Midbrain (tissue), 1 donor: ENCODE measurements at regions not wholly inside any gene's neighbourhood (a gene's known extent, or its start where the extent isn't known, plus 50 kb on each side); places are given as distances from the start of the nearest gene placed in this dataset.
A peak's percentile ranks its signal among the peaks of the same experiment; 100 is the strongest.
"Not testable (repeated sequence)": the region's sequence is repeated elsewhere in the genome, so short reads cannot be mapped to it uniquely, and the experiment has no call there.

Experiments
- DNase-seq: peaks from one replicate; lab custom pipeline; 2025; lab: John Stamatoyannopoulos, UW

DNA sequence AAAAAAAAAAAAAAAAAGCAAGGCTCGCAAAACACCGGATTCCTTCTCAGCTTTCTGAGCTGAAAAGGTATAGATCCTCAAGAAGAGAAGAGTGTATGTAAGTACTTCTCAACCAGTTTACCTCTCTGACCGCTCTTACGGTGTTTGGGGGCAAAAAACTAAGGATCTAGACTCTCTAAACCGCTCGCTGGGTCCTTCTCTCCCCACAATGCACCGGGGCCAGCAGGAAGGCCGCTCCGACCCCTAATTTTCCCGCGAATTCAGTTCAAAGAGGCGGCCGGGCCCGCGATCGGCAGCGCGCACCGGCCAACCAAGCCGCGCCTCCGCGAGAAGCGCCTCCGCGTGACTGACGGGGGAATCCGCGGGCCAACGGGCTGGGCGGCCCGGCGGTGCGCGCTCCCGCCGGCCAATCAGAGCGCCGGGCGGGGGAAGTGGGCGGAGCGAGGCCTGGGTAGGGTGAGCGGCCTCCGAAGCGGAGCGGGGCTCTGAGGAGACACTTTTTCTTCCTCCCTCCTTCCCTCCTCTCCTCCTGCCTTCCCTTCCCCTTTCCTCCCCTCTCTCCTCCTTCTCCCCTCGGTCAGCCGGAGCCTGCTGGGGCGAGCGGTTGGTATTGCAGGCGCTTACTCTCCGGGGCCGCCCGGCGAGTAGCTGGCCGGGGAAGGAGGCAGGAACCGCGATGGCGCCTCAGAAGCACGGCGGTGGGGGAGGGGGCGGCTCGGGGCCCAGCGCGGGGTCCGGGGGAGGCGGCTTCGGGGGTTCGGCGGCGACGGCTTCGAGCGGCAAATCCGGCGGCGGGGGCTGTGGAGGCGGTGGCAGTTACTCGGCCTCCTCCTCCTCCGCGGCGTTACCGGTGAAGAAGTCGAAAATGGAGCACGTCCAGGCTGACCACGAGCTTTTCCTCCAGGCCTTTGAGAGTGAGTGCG, 93.0 kb downstream of the CRLF3 start:
- peak; percentile 67 for DNase-seq

DNA sequence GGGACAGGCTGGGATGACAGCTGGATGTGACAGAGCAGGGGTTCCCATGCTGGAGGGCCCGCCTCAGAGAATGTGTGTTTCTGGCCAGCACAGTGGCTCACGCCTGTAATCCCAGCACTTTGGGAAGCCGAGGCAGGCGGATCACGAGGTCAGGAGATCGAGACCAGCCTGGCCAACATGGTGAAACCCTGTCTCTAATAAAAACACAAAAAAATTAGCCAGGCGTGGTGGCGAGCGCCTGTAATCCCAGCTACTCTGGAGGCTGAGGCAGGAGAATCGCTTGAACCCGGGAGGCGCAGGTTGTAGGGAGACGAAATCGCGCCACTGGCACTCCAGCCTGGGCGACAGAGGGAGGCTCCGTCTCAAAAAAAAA, 93.7 kb downstream of the CRLF3 start:
- not testable (repeated sequence) for DNase-seq

DNA sequence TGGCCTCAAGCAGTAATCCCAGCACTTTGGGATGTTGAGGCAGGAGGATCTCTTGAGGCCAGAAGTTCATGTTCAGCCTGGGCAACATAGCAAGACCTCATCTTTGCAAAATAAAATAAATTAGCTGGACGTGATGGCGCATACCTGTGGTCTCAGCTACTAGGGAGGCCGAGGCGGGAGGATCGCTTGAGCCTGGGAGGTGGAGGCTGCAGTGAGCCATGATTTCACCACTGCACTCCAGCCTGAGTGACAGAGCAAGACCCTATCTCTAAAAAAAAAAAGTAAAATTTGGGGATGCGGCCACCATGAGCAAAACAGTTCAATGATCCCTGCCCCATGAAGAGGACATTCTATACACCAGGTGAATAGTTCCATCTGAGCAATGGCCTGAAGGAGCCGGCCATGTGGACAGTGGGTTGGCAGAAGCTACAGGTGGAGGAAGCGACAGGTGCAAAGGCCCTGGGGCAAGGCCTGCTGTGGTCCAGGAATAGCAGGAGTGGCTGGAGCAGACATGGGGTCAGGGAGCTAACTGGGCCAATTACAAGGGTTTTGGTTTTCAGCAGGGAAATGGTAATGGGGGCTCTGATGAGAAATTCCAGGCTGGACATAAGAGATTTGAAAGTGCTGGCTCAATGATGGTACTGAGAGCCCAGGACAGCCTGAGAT, 94.2 kb downstream of the CRLF3 start:
- DNase-seq: not testable (repeated sequence)

DNA sequence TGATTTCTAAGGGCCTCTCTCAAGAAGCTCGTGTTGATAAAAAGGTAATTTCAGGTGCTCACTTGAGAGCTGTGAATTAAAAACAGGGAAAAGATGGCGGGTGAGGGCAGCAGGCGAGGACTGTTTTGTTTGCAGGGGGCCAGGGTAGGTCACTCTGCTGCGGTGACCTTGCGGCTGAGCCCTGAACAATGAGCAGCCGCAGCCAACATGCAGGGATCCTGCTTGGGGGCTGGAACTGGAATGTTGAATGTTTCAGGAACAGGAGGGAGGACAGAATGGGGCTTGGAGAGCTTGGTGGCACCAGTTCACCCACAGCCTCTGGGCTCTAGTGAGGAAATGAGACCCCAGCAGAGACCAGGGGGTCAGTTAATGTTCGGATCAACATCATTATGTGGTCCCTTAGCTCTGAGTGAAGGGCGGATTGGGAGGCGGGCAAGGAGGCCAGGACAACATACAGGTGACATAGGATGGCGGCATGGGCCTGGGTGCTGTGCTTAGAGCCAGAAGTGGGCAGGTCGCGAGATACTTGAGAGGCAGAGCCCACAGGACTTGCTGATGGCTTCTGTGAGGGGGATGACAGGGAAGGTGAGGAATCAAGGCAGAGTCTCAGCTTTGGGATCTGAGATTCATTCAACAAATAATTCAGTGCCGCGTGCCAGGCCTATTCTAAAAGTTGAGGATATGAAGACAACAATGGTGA, 94.9 kb downstream of the CRLF3 start:
- not testable (repeated sequence) for DNase-seq

DNA sequence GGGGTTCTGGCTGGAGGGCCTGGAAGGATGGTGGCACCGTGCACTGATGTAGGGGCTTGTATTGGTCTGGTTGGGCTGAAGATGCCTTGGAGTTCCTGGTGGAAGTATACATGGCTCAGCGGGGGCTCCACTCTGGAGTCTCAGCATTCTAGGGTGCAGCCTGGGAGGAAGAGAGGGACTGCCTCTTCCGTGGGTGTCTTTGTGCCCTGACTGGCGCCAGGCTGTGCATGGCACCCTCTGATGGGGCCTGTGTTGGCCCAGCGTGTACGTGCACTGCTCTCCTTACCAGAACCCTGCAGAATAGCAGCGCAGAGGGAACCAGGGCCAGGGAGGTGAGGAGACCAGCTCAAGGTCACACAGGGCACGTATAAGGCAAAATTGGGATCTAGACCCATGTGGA, 97.0 kb downstream of the CRLF3 start:
- DNase-seq: not testable (repeated sequence)

DNA sequence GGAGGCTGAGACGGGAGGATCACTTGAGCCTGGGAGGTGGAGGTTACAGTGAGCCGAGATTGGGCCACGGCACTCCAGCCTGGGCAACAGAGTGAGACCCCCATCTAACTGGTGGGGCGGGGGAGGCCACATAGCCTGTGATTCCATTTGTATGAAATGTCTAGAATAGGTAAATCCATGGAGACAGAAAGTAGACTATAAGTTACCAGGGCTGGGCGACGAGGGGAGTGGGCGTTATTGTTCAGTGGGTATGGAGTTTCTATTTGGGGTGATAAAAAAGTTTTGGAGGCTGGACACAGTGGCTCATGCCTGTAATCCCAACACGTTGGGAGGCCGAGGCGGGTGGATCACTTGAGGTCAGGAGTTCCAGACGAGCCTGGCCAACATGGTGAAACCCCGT, 97.8 kb downstream of the CRLF3 start:
- not testable (repeated sequence) for DNase-seq

DNA sequence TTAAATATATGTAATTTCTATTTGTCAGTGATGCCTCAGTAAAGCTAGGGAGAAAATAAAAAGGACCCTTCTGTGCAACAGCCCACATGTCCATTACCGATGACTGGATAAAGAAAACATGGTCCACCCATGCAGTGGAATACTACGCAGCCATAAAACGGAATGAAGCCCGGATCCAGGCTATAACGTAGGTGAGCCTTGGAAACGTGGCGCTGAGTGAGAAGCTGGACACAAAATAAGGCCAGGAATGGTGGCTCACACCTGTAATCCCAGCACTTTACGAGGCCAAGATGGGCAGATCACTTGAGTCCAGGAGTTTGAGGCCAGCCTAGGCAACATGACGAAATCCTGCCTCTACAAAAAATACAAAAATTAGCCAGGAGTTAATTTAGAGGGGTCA, 98.2 kb downstream of the CRLF3 start:
- not testable (repeated sequence) for DNase-seq

DNA sequence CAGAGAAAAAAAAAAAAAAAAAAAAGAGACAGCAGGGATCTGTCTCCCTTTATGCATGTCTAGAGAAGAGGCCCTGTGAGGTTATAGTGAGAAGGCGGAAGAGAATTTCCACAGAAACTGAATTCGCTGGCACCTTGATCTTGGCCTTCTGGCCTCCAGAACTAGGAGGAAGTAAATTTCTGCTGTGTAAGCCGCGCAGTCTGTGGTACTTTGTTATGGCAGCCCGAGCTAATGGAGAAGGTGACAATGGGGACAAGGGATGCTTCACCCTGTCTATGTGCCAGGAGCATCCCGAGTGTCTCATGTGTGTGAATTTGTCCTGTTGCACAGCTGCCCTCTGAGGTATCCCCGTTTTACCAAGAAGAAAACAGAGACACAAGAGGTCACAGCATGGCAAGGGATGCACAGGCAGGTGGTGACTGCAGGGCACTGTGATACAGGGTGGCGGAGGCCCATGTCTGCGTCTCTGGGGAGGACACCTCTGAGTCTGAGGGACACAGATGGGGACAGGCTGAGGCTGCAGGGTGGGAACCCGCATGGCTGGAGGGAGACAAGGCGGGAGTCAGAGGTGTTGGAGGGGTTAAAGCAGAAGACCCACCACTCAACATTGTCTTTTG, 100.3 kb downstream of the CRLF3 start:
- not testable (repeated sequence) for DNase-seq

DNA sequence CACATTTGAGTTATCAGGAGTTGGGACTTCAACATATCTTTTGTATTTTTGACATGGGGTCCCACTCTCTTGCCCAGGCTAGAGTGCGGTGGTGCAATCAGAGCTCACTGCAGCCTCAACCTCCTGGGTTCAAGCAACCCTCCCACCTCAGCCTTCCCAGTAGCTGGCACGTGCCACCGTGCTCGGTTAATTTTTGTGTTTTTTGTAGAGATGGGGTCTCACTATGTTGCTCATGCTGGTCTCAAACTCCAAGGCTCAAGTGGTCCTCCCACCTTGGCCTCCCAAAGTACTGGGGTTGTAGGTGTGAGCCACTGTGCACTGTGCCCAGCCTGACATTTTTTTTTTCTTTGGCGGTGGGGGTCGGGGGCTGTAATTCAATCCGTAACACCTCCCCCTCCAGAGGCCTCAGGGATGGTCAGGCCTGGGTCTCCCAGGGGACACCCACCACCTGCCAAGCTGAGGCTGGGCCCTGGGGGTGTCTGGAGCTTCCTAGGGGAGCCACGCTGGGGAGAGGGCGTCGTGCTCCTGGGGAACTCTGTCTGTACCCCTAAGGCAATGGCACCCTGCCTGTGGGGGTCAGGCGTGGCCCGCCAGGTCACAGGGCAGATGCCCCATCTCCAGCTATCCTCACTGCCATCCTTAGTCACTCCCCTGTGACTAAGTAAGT, 102.2 kb downstream of the CRLF3 start:
- DNase-seq: not testable (repeated sequence)

DNA sequence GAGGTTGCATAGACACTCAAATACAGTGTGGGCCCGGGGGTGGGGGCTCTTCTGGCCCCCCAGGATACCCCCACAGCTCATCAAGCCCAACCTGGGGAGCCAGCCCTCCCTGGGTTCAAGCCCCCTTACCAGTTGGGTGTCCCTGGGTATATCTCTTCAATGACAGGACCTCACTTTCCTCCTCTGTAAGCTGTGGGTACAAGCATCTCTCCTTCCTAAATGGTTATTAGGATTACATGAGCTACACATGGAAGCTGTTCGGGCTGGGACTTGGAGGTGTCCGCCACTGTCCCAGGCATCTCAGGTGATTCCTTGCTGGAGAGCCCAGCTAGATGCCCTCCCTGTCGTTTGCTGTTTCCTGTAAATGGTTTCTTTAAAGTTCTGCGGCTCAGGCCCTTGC, 103.5 kb downstream of the CRLF3 start:
- DNase-seq: not testable (repeated sequence)

DNA sequence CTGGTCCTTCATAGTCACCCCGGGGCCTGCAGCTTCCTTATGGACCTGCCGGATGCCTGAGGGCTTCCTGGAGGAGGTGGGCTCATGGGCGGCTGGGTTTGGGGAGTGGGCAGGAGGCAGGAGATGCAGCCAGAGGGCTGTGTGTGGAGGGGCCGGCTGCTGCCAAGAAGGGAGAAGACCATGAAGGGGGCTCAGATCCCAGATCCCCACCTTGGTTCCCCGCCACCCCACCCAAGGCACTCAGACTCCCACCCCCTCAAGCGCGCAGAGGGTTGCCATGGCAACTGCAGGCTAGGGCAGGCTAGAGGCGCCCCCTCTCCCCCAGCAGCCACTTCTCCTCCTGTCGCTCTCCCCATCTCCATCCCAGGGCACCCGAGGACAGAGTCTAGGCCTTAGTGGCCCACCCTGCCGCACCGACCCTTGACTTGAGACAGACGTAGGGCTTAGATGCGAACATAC, 104.5 kb downstream of the CRLF3 start:
- no peak for DNase-seq

DNA sequence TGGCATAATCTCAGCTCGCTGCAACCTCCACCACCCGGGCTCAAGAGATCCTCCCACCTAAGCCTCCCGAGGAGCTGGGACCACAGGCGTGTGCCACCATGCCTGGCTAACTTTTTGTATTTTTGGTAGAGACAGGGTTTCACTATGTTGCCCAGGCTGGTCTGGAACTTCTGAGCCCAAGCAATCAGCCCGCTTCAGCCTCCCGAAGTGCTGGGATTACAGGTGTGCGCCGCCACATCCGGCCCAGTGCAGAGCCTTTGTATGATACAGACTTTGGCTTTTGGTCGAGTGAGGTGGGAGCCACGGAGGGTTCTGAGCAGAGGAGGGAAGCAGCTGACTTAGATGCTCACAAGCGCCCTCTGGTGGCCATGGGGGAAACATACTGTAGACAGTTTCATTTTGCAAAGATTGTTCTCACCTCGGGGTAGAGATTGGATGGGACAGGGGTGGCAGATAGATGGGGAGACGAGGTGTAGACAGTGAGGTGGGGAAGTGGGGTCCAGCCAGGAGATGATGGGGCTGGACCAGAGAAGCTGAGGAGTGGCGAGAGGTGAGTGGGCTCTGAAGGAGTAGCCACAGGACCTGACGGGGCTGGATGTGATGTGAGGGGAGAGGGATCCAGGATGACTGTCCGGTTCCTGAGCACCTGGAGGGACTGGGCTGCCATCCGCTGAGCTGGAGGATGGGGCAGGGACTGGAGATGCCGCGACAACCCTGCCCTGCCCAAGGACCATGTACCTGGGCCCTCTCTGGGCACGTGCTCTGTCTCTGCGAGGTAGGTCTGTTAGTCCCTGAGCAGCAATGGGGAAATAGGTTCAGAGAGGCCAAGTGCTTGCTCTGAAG, 105.1 kb downstream of the CRLF3 start:
- DNase-seq: peak; percentile 3

DNA sequence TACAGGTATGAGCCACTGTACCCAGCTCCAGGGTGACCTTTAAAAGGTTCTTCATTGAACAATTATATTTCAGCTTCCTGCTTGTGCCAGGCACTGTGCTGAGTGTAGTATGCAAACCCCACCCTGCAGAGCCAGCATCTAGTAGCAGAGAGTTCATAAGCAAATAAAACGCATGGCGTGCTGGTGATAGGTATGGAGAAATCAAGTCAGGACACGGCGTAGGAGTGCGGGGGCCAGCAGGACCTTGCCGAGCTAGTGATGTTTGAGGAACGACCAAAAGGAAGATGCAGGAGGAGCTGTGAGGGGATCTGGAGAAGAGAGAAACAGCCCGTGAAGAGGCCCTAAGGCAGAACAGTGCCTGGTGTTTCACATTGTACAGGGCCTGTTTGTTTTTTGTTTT, 105.8 kb downstream of the CRLF3 start:
- DNase-seq: not testable (repeated sequence)

DNA sequence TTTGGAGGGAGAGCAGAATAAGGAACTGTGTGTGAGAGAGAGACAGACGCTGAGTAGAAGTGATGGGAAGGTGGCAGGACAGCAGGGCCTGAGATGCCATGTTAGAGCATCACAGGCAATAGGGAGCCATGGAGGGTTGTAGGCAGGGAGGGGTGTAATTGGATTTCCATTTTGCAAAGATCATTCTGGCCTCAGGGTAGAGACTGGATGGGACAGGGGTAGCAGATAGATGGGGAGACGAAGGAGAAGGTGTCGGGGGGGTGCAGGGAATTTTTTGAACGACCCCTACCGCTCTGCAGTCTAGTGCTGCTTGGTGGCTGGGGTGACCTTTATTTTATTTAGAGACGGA, 106.4 kb downstream of the CRLF3 start:
- not testable (repeated sequence) for DNase-seq

DNA sequence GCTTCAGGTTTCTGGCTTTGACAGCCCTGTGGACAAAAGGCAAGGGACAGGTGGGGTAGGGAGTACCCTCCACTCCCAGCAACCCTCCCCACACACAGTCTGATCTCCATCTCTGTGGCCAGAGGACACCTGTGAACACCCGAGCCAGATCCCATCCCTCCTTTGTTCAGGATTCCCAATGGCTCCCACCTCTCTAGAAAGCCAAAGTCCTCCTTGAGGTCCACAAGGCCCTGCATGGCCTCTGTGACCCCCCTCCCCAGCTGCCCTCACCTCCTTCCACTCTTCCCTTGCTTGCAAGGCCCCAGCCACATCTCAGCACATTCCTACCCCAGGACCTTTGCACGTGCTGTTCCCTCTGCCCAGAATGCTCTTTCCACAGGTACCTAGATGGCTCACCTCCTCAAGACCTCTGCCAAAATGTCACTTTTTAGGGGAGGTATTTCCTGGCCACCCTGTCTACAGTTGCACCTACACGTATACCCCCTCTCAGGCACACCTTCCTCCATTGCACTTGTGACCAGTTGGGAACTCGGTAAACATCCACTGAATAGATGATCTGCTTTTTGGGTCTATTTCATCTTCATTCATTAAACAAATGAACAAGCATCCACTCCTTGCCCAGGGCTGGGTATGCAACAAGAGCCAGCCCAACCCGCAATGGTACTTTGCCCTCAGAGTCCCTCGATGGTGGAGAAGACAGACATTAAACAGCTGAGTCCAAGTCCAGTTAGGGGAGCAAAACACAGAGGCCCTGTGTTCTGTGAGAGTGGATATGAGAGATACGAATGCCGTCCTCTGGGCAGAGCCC, 107.0 kb downstream of the CRLF3 start:
- no peak for DNase-seq

DNA sequence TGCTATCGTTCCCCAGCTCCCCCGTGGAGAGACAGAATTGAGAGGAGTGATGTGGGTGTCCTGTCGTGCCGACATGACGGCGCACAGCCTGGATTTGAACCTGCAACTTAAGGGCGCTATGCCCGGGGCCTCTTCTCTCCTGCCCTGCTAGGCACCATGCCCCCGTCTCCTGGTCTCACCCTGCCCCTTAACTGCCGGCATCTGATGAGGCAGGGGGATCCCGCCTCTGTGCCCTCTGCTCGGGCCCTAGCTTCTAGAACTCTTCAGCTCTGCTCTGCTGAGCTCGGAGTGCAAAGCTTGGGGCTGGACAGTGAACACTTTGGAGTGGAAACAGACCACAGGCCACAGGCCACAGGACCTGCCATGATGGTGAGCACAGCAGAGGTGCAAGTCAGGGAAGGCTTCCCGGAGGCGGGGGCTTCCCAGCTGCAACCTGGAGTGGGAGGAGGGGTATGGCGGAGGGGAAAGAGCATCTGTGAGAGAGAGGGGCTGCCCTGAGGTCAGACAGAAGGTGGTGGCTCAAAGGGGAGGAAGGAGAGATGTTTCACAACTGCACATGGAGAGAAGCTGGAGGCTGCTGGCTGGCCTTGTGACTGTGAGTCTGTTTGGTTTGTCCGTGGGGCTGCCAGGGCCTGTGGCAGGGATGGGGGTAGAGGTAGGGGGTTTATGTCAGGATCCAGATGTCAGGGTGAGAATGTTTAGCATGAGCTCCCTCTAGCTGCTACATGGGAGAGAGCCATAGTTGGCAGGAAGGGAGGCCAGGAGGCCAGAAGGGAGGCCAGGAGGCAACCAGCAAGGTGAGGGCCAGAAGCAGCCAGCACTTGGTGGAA, 107.8 kb downstream of the CRLF3 start:
- no peak for DNase-seq

DNA sequence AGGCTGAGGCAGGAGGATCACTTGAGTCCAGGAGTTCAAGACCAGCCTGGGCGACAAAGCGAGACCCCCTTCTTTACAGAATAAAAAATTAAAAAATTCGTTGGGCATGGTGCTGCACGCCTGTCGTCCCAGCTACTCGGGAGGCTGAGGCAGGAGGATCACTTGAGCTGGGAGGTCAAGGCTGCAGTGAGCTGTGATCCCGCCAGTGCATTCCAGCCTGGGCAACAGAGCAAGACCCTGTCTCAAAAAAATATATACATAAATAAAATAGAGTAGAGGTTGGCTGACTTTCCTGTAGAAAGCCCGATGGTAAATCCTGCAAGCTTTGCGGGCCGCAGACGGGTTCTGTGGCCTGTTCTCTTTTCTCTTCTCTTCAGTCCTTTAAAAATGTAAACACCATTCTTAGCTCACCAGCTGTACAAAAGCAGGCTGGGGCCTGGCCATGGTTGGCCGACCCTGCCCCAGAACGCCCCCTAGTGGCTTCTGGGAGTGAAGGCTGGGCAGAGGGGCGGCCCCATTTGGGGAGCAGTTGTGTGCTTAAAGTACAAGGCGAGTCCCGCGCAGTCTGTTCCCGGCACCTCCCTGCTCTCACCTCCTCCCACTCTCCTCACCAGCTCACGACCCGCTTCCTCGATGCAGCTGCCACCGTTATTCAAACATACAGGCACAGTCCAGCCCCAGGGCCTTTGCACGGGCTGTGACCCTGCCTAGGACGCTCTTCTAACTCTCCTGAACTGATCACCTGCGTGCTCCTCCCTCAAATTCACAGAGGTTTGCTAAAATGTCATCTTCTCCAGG, 109.5 kb downstream of the CRLF3 start:
- peak; percentile 3 for DNase-seq

DNA sequence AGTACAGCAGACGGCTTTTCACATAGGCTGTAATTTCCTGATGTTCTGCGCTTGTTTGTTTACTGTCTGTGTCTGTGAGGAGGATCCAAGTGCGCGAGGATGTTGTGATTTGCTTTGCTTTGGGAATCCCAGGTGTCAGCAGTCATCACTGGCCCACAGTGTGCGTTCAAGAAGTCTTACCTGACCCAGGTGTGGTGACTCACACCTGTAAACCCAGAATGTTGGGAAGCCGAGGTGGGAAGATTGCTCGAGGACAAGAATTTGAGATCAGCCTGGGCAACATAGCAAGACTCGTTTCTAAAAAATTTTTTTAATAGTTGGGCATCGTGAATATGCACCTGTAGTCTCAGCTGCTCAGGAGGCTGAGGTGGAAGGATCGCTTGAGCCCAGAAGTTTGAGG, 110.7 kb downstream of the CRLF3 start:
- DNase-seq: not testable (repeated sequence)
